ENCODE measurements at regions not wholly inside any gene's neighbourhood (a gene's known extent, or its start where the extent isn't known, plus 50 kb on each side); places are given as distances from the start of the nearest gene placed in this dataset.

GRCh38 chr16:63883091-63883490 lies 1238.8 kb downstream of the CDH11 start:
- no peak for TF ChIP-seq EZH2 (IDR thresholded peaks at IDR 0.05; ENCODE audit: borderline replicate concordance)
- no peak for TF ChIP-seq CTCF (IDR thresholded peaks at IDR 0.05; ENCODE audit: poor library complexity)
